Uterus (tissue), 2 donors: ENCODE measurements at regions not wholly inside any gene's neighbourhood (a gene's known extent, or its start where the extent isn't known, plus 50 kb on each side); places are given as distances from the start of the nearest gene placed in this dataset.

Experiments
- CTCF ChIP-seq, 4 experiments: fragments of 200-600 bp in 2 of 4; fragments of 450-650 bp in 2 of 4; sonication (generic) in 2 of 4; IDR thresholded peaks; one replicate each; pipeline ENCODE4 v1.5.1; 2016 to 2019; ENCODE audit warnings: antibody characterized with exemption in 4 of 4, mild to moderate bottlenecking in 2 of 4, moderate library complexity in 1 of 4
- POLR2A ChIP-seq, 2 donors: fragments of 450-650 bp; IDR thresholded peaks; one replicate each; pipeline ENCODE4 v1.6.1; 2016; ENCODE audit warnings: antibody characterized with exemption in 2 of 2, mild to moderate bottlenecking in 1 of 2, moderate library complexity in 1 of 2

- TF ChIP-seq POLR2A (IDR thresholded peaks at IDR 0.05) = no peak
- TF ChIP-seq CTCF (IDR thresholded peaks at IDR 0.05) = no peak
Measured at GRCh38 chr13:87867426-87867825, 196.3 kb downstream of the SLITRK5 start.
